GM18870 (cell line): ENCODE measurements at regions not wholly inside any gene's neighbourhood (a gene's known extent, or its start where the extent isn't known, plus 50 kb on each side); places are given as distances from the start of the nearest gene placed in this dataset.

Experiments
- ATAC-seq: cut with Tn5 transposase; IDR thresholded peaks from one replicate; pipeline ENCODE4 v1.9.1; 2021; ENCODE audit warnings: moderate library complexity; ENCODE audit not compliant: unreplicated experiment

DNA sequence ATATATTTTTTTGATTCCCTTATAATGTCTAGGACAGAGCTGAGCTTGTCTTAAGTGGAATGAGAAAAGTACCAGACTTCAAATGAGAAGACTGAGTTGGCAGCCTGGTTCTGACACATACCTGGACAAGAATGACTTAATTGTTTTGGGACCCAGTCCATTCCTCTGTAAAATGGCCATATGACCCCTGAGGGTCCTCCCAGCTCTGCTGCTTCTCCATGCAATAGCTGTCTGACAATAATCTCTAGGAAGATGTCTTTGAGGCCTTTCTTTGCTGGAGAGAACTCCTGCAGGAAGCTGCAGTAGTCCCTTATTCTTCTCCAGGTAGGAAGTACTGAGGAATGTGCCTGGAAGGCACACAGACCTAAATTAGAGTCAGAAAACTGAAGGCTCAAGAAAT is 55.9 kb upstream of the SLIT3 start:
- ATAC-seq, result no peak

DNA sequence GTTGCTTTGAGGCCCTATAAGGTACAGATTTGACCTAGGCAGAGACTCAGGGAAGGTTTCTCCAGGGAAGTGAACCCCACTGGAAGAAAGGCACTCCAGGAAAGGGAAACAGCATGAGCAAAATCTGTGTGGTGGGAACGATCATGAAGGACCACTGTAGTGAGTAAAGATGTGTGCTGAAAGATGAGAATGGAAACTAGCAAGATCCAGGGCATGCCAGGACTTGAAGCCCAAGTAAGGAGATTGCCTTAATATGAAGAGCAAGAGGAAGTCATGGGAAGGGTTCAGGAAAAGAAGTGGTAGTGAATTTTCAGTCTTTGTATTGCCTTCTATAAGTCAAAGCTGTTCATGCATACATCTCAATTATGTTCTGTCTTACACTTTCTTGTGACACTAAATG is 55.2 kb upstream of the SLIT3 start:
- no peak for ATAC-seq

DNA sequence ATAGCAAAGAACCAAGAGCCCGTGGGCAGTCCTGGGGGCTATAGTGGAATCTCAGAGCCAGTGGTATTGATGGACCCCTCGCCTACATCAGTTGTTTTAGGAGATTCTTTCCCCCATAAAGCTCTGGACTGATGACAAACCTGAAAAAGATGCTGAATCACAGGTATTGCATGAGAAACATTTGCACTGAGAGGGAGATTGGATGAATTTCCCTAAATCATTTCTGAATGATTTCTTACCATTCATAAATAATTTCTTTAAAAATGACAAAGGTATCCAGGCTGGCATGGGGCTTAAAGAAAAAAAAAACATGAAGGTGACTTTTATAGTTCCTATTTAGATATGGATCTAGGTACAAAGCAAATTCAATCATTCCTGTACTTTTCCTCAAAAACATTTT is 54.0 kb upstream of the SLIT3 start:
- no peak for ATAC-seq

DNA sequence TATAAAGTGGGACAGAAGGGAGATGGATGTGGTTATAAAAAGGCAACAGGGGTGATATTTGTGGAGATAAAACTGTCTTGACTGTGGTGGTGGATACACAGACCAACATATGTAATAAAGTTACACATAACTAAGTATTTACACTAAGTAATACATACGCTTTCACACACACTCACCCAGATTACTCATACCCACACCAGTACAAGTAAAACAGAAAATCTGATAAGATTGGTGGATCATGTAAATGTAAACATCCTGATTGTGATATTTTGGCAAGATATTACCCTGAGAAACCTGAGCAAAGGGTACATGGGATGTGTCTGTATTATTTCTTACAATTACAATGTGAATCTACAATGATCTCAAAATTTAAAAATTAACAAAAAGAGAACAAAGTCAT is 53.3 kb upstream of the SLIT3 start:
- no peak for ATAC-seq

DNA sequence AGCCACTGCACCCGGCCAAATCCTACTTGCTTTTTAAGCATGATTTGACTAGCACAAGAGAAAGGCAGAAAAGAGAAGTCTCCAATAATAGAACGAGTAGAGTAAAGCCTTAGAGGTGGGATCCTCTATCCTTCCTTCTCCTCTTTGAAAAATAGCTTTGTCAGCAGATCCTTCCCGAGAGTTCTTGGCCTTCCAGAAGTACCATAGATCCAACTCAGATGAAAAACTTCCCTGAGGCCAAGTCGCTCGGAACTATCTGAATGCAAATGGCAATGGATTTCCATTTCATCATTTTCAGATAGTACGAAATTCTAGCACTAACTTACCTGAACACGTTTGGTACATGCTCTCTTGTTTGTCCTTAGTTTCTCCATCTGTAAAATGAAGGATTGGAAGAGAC is 52.0 kb upstream of the SLIT3 start:
- ATAC-seq, result no peak

DNA sequence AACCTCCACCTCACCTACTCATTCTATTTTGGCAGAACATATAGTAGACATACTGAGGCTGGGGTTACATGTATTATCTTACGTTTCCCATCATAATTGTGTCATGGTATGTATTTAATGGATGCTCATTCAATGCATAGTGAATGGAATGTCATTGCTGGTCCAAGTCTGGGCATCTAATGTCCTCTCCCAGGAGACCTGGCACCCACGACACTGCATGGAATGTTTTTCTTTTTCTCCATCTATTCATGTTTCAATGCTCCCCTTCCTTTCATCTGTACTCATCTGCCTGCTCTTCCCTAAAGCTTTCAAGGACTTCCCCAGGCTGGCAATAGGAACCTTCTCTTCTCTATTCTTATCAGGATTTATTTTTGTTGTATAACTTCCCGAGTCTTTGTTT is 50.8 kb upstream of the SLIT3 start:
- ATAC-seq, result no peak

DNA sequence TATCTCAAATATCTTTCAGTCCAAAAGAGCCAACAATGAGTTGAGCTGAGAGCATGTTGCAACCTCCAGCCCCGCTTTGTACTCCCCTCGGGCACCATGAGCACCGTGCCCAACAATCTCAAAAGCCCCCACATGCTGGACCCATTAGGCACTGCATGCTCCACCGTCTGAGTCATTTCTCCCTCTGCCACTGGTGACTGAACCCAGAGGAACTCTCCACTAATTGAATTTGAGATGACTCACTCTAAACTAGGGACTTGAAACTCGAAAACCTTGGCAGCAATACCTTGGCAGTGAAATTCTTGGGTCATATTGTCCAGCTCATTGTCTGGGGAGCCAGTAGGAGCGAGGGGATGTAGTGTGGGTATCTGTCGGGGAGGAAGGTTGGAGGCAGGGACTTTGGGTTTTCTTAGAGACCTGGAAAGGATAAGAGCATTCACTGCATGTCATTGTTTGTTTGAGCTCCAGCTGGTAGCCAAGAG is 49.9 kb upstream of the SLIT3 start:
- ATAC-seq, result peak; percentile 82
